GM18526 (cell line): ENCODE measurements at regions not wholly inside any gene's neighbourhood (a gene's known extent, or its start where the extent isn't known, plus 50 kb on each side); places are given as distances from the start of the nearest gene placed in this dataset.

ENCODE experiments used
- POLR2A ChIP-seq: IDR thresholded peaks from 3 replicates; pipeline ENCODE4 v1.6.1; 2011; ENCODE audit not compliant: insufficient read length; ENCODE audit errors: extremely low read depth

GRCh38 chr7:65264258-65264657, 109.4 kb upstream of the ZNF92 start:
- TF ChIP-seq POLR2A: no peak

GRCh38 chr7:65254061-65254460, 119.6 kb upstream of the ZNF92 start:
- no peak for TF ChIP-seq POLR2A

- peak; percentile 28 for TF ChIP-seq POLR2A
Observed at GRCh38 chr7:65251851-65252620, 121.6 kb upstream of the ZNF92 start.

- TF ChIP-seq POLR2A: no peak
Observed at GRCh38 chr7:65250697-65251395, 122.8 kb upstream of the ZNF92 start.

- TF ChIP-seq POLR2A: no peak
Observed at GRCh38 chr7:65250216-65250615, 123.4 kb upstream of the ZNF92 start.

GRCh38 chr7:65247491-65247890, 126.2 kb upstream of the ZNF92 start:
- TF ChIP-seq POLR2A: no peak

GRCh38 chr7:65239707-65240352, 133.8 kb upstream of the ZNF92 start:
- TF ChIP-seq POLR2A: no peak

GRCh38 chr7:65239324-65239706, 134.3 kb upstream of the ZNF92 start:
- no peak for TF ChIP-seq POLR2A

GRCh38 chr7:65238785-65239184, 134.9 kb upstream of the ZNF92 start:
- TF ChIP-seq POLR2A: no peak

- TF ChIP-seq POLR2A: no peak
Observed at GRCh38 chr7:65235586-65235985, 138.1 kb upstream of the ZNF92 start.

GRCh38 chr7:65233409-65234034, 140.1 kb upstream of the ZNF92 start:
- TF ChIP-seq POLR2A: no peak

GRCh38 chr7:65230231-65230630, 143.4 kb upstream of the ZNF92 start:
- TF ChIP-seq POLR2A: no peak

- TF ChIP-seq POLR2A: no peak
Observed at GRCh38 chr7:65225422-65226006, 148.1 kb upstream of the ZNF92 start.

- TF ChIP-seq POLR2A: no peak
Observed at GRCh38 chr7:65222655-65223054, 151.0 kb upstream of the ZNF92 start.

- no peak for TF ChIP-seq POLR2A
Observed at GRCh38 chr7:65221683-65222082, 152.0 kb upstream of the ZNF92 start.
